GM23338 (cell line): ENCODE measurements at regions not wholly inside any gene's neighbourhood (a gene's known extent, or its start where the extent isn't known, plus 50 kb on each side); places are given as distances from the start of the nearest gene placed in this dataset.
"Not testable (repeated sequence)": the region's sequence is repeated elsewhere in the genome, so short reads cannot be mapped to it uniquely, and the experiment has no call there.

Experiments
- CREB1 ChIP-seq: fragments of 250-450 bp; sonication (Bioruptor Pico); IDR thresholded peaks from 2 replicates; pipeline ENCODE4 v1.5.0; 2020; ENCODE audit warnings: low read depth, mild to moderate bottlenecking, moderate library complexity
- CTCF ChIP-seq, 2 experiments: fragments of 200-600 bp in 1 of 2; sonication (generic) in 1 of 2; conservative IDR thresholded peaks; 2 replicates each; pipeline versions ENCODE4 v1.5.1 to v1.6.1; 2016 to 2017; ENCODE audit warnings: antibody characterized with exemption in 2 of 2, low read depth in 2 of 2, mild to moderate bottlenecking in 2 of 2, moderate library complexity in 1 of 2
- ETS1 ChIP-seq: IDR thresholded peaks from 2 replicates; pipeline ENCODE4 v1.6.1; 2016; ENCODE audit warnings: antibody characterized with exemption
- EZH2 ChIP-seq: fragments of 200-600 bp; sonication (generic); IDR thresholded peaks from one replicate; pipeline ENCODE4 v1.8.0; 2017; ENCODE audit warnings: antibody characterized with exemption, mild to moderate bottlenecking, low read depth; ENCODE audit not compliant: unreplicated experiment
- JUNB ChIP-seq: IDR thresholded peaks from one replicate; pipeline ENCODE4 v1.6.1; 2016; ENCODE audit warnings: antibody characterized with exemption; ENCODE audit not compliant: unreplicated experiment
- POLR2AphosphoS5 ChIP-seq: IDR thresholded peaks from 2 replicates; pipeline ENCODE4 v1.6.1; 2016; ENCODE audit warnings: antibody characterized with exemption, low read depth
- REST ChIP-seq: IDR thresholded peaks from one replicate; pipeline ENCODE4 v1.6.1; 2018; ENCODE audit warnings: antibody characterized with exemption; ENCODE audit not compliant: unreplicated experiment
- STAT1 ChIP-seq: IDR thresholded peaks from one replicate; pipeline ENCODE4 v1.6.1; 2016; ENCODE audit warnings: antibody characterized with exemption; ENCODE audit not compliant: unreplicated experiment

- not testable (repeated sequence) for TF ChIP-seq ETS1; EZH2; CTCF (conservative IDR thresholded peaks at IDR 0.05; ENCODE audit: low read depth in 2 of 2); STAT1; REST; CREB1; POLR2AphosphoS5; JUNB
These were observed 341.7 kb downstream of the CACNA1B start for GRCh38 chr9:138219249-138219648.
